Activated T-helper 17 cell treated with anti-CD3 and anti-CD28 coated beads, Interleukin-2, amount 50 U/mL, for 72 hours (primary cell): ENCODE measurements at regions not wholly inside any gene's neighbourhood (a gene's known extent, or its start where the extent isn't known, plus 50 kb on each side); places are given as distances from the start of the nearest gene placed in this dataset.

Source experiments
- ATAC-seq: fragments of 150-1000 bp; cut with Tn5 transposase; replicated peaks from 2 replicates; pipeline ENCODE4 v1.10.0; 2021; ENCODE audit warnings: mild to moderate bottlenecking, moderate library complexity
- H3K27ac Mint-ChIP-seq: one replicate; pipeline ENCODE4 v1.8.0; 2022; ENCODE audit warnings: mixed read lengths
- H3K27me3 Mint-ChIP-seq: one replicate; pipeline ENCODE4 v1.8.0; 2022; ENCODE audit warnings: mixed read lengths
- H3K36me3 Mint-ChIP-seq: one replicate; pipeline ENCODE4 v1.8.0; 2022; ENCODE audit warnings: low read depth, mild to moderate bottlenecking, mixed read lengths
- H3K4me1 Mint-ChIP-seq: one replicate; pipeline ENCODE4 v1.8.0; 2022; ENCODE audit warnings: mixed read lengths
- H3K4me3 Mint-ChIP-seq: one replicate; pipeline ENCODE4 v1.8.0; 2022; ENCODE audit warnings: mild to moderate bottlenecking, mixed read lengths
- H3K9me3 Mint-ChIP-seq: one replicate; pipeline ENCODE4 v1.8.0; 2022; ENCODE audit warnings: mixed read lengths

DNA sequence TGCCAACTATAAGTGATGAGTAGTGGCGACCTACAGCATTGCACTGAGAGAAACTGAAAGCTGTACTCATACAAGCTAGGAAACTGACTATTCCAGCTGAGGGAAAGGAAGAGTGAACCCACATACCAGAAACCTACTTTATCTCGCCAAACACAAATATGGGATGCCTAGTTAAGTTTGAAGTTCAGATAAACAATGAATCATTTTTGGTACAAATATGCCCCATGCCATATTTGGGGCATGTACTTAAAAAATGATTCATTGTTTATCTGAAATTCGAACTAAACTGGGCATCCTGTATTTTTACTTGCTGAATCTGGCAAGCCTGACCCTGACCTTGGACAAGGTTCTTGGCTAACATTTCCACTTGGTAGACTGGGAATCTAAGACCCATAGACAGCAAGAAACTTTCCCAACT is 527.8 kb upstream of the PSMD7 start:
- ATAC-seq: no peak
- Mint-ChIP-seq H3K36me3 (no peaks in the 10 kb centered on the region), H3K4me1 (no peaks in the 10 kb centered on the region), H3K27me3 (no peaks in the 10 kb centered on the region), H3K27ac (no peak overlapping the region), H3K4me3 (no peak overlapping the region), H3K9me3 (peaks cover 7% of the 10 kb centered on the region)

DNA sequence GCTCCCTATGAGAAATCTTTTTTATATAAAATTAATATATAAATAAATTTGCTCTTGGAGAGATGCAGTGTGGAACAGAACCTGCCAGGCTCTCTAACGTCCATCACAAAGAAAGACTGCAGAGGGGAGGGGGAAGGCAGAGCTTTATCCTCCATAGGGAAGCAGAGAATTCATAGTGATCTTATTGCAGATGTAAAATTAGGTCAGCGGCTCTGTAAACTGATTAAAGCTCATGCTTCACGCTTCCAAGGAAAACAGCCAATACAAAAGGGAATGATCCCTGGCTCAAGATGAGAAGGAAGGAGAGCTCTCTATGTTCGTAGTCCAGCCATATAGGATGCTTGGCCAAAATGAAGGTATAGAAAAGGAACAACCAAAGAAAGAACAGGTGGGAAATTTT is 532.3 kb upstream of the PSMD7 start:
- H3K9me3 Mint-ChIP-seq: peaks cover 3% of the 10 kb centered on the region
- ATAC-seq: no peak
- no peaks in the 10 kb centered on the region for H3K4me1 Mint-ChIP-seq
- H3K27me3 Mint-ChIP-seq: no peaks in the 10 kb centered on the region
- no peaks in the 10 kb centered on the region for H3K36me3 Mint-ChIP-seq
- no peak overlapping the region for H3K27ac Mint-ChIP-seq
- H3K4me3 Mint-ChIP-seq: no peak overlapping the region

DNA sequence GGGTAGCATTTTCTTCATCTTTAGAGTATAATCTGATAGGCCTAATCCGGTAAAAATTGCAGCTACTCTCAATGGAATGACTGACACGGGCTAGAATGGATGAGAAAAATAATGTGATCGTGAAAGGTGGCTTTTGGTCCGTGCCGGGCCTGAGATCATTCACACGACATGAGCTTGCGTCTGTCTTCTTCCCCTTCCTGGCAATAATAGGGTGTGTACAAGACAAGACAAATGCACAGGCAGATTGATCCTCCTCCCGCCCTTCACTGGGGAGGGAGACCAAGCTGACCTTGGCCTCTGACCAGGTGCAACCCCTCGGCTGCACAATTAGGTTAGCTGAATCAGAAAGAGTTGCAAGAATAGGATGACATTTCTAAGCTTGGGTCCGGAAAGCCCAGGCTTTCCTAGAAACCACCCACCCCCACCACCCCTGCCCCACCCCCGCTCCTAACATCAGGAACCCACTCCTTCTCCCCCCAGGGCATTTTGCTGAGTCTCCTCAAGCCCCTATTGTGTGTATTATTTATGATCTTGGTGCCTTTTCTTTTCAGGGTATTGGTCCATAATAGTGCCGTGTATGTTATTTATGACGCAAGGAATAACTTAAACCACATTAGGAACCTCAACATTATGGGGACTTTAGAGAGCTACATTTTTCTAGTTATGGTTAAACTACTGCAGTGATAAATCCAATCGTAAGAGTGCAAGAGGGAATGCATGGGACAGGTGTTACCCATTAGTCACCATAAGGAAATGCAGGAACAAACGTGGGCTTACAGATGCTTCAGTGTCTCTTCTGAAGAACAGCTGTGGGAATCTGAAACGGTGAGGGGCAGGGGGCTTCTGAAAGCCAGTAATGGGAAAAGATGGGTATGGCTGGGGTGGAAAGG is 540.1 kb upstream of the PSMD7 start:
- no peak overlapping the region for H3K4me3 Mint-ChIP-seq
- no peaks in the 10 kb centered on the region for H3K36me3 Mint-ChIP-seq
- H3K9me3 Mint-ChIP-seq: peaks cover 9% of the 10 kb centered on the region
- ATAC-seq: no peak
- no peak overlapping the region for H3K27ac Mint-ChIP-seq
- no peaks in the 10 kb centered on the region for H3K4me1 Mint-ChIP-seq
- peaks cover 3% of the 10 kb centered on the region for H3K27me3 Mint-ChIP-seq

DNA sequence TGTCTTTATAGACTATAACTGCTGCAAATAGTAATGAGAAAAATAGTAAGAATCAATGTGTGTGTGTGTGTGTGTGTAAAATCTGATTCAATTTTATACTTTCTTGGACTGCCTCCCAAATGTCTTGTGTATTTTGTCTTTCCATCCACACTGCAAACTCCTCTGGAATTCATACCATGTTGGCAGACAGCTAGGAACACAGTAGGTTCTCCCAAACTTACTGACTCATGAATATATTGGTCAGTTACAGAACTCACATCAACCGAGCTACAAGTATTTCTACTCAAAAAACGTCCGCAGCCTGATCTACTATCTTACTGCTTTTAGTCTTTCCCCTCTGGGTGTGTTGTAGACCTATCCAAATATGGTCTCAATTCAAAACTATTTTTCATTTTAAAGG is 542.7 kb upstream of the PSMD7 start:
- H3K27me3 Mint-ChIP-seq: peaks cover 3% of the 10 kb centered on the region
- ATAC-seq: no peak
- no peak overlapping the region for H3K4me3 Mint-ChIP-seq
- no peaks in the 10 kb centered on the region for H3K4me1 Mint-ChIP-seq
- peaks cover 20% of the 10 kb centered on the region for H3K9me3 Mint-ChIP-seq
- no peak overlapping the region for H3K27ac Mint-ChIP-seq
- no peaks in the 10 kb centered on the region for H3K36me3 Mint-ChIP-seq

DNA sequence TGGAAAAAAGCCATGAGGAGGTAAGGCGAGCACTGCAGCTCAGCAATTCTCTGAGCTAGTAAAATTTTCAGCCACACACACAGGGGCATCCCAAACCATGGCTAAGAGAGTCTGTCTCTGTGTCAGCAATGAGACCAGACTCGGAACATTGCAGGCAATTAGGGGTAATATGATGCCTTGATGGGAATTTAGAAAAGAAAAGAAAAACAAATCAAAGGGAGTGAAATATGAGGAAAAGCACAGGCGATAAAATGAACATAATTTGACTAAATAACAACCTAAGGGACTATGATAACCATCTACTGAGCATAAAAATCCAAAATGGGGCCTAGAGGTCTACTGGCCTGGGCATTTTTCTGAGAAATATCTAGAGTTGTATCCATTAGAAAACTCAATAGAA is 546.0 kb upstream of the PSMD7 start:
- H3K4me1 Mint-ChIP-seq: no peaks in the 10 kb centered on the region
- H3K27ac Mint-ChIP-seq: no peak overlapping the region
- no peaks in the 10 kb centered on the region for H3K27me3 Mint-ChIP-seq
- ATAC-seq: no peak
- H3K36me3 Mint-ChIP-seq: no peaks in the 10 kb centered on the region
- H3K9me3 Mint-ChIP-seq: peaks cover 19% of the 10 kb centered on the region
- no peak overlapping the region for H3K4me3 Mint-ChIP-seq

DNA sequence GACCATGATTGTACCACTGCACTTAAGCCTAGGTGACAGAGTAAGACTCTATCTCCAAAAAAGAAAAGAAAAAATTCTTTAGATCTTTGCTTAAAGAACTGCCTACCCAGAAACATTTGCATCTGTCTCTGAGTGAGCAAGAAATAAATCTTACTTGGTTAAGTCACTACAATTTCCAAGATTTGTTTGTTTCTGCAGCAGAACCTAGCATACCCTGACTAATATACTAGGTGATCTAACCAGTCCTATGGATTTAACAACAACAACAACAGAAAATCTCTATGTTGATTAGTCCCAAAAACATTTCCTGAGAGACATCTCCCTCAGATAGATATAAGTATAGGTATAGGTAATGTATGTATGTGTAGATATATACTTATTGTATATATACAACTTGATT is 549.3 kb upstream of the PSMD7 start:
- H3K4me1 Mint-ChIP-seq: no peaks in the 10 kb centered on the region
- peaks cover 26% of the 10 kb centered on the region for H3K9me3 Mint-ChIP-seq
- H3K27ac Mint-ChIP-seq: no peak overlapping the region
- no peaks in the 10 kb centered on the region for H3K36me3 Mint-ChIP-seq
- no peak overlapping the region for H3K4me3 Mint-ChIP-seq
- no peak for ATAC-seq
- H3K27me3 Mint-ChIP-seq: no peaks in the 10 kb centered on the region

DNA sequence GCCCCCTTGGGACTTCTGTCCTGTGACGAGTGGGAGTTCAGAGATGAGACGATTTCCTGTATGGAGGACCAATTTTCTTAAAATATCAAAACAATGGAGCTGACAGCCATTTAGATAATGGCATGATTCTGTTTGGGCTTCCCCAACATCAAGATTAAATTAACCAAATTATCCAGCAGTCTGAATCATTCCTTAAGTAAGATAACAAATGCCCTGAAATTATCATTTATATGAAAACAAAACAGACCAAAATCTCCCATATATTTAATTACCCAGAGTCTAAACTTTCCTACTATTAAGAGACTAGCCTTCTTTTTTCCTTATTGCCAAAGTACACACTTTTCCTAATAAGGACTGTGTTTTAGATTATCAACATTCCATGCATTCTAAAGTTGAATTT is 550.1 kb upstream of the PSMD7 start:
- Mint-ChIP-seq H3K4me3 (no peak overlapping the region), H3K27me3 (no peaks in the 10 kb centered on the region)

DNA sequence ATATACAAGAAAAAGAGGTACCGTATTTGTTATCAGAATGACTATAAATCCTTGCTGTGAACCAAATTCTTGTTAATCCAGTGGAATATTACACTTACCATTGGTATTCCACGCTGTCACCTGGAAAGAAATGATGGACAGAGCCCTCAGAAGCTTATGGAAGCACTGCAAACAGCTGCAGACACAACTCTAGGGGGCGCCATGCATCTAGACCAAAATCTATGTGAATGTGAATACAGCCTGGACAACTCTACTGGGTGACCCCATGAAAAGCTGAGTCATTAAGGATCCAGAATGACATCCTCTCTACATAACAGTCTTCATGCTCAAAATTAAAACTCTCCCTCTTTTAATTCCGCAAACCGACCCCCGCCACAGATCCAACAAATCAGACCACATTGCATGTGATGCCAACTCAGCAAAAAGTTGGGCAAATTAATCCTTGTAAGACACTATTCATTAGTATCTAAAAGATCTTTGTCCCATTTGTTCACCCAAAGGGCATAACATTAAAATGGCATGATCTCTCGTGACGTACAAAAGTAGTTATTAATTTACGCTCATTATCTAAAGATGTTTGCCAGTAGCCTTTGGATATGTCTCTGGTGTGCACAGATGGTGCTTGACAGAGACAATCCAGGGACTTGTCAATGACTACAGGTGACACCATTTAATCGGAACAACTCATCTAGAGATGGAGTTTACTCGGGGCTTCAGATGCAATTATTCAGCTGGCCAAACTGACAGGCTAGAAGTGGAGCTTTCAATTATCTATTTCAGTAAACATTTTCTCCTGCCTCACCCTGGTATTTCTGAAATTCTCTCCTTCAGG is 552.7 kb upstream of the PSMD7 start:
- H3K4me1 Mint-ChIP-seq: no peaks in the 10 kb centered on the region
- no peaks in the 10 kb centered on the region for H3K36me3 Mint-ChIP-seq
- H3K4me3 Mint-ChIP-seq: no peak overlapping the region
- H3K27ac Mint-ChIP-seq: no peak overlapping the region
- H3K27me3 Mint-ChIP-seq: peaks cover 4% of the 10 kb centered on the region
- no peak for ATAC-seq
- peaks cover 15% of the 10 kb centered on the region for H3K9me3 Mint-ChIP-seq

More for the DNA sequence above, 550.1 kb upstream of the PSMD7 start:
- no peak for ATAC-seq
- Mint-ChIP-seq H3K36me3 (no peaks in the 10 kb centered on the region), H3K4me1 (no peaks in the 10 kb centered on the region), H3K27ac (no peak overlapping the region), H3K9me3 (peaks cover 26% of the 10 kb centered on the region)

DNA sequence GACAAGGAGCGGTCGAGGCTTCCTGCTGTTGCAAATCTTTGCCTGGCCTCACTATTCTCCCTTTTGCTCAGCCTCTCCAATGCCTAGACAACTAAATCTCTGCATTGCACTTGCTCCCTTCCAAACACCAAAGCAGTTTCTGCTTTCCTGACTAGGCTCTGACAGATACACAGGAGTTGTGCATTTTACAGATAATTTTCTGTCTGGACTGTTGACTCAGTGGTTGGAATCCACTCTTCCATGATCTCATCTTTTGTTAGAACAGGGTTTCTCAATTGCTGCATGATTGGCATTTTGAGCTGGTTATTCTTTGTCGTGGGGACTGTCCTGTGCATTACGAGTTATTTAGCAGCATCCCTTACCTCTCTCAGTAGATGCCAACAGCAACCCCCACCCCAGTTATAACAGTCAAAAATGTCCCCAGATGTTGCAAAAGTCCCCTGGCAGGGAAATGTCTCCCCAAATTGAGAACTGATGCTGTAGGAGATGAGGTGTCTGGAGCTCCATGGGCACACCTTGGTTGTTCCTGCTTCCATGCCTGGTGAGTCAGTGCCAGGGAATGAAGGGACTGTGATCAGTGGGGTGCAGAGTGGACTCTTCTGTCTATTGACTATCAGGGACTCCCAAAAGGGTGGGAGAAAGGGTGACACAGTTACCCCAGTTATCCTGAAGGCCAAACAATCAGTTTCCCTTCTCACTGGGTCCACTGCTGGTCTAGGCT is 557.4 kb upstream of the PSMD7 start:
- ATAC-seq: no peak
- Mint-ChIP-seq H3K4me3 (no peak overlapping the region), H3K9me3 (peaks cover 14% of the 10 kb centered on the region), H3K27me3 (peaks cover 9% of the 10 kb centered on the region), H3K36me3 (no peaks in the 10 kb centered on the region), H3K4me1 (no peaks in the 10 kb centered on the region), H3K27ac (no peak overlapping the region)

DNA sequence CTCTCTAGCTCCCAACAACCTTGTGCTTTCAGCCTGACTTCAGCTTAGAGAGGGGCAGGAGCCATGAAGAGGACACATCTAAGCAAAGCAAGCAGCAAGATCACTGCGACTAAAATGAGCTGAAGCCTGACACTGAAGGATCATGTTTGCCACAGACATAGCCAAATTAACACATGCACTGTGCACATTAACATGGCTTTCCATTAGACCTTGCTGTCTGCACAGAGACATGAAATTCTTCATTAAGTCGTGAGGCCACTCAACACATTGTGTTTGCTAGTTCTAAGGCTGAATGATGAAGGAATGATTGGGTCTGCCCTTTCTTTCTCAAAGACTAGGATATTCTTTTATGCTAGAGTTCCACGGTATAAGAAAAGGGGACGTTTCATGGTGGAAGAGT is 558.3 kb upstream of the PSMD7 start:
- no peak overlapping the region for H3K4me3 Mint-ChIP-seq
- H3K27me3 Mint-ChIP-seq: peaks cover 9% of the 10 kb centered on the region
- peaks cover 8% of the 10 kb centered on the region for H3K9me3 Mint-ChIP-seq
- no peak overlapping the region for H3K27ac Mint-ChIP-seq
- ATAC-seq: no peak
- no peaks in the 10 kb centered on the region for H3K4me1 Mint-ChIP-seq
- H3K36me3 Mint-ChIP-seq: no peaks in the 10 kb centered on the region

DNA sequence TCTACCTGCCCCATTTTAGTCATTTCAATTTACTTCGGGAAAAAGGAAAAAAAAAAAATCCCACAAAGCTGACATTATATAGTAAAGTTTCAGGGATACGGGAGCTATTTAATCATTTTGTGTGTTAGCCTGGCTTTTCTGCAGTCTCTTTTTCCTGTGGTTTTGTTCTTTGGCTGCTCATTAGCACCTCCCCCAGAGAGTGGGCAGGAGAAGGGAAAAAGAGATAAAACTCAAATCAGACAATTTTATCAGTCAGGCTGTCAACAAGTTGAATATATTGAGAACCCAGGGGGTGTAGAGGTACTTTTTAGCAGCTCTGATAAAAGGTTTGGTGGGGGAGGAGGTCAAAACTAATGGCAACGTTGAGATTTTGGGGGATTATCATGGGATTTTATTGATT is 559.0 kb upstream of the PSMD7 start:
- Mint-ChIP-seq H3K4me3 (no peak overlapping the region), H3K36me3 (no peaks in the 10 kb centered on the region), H3K27me3 (peaks cover 11% of the 10 kb centered on the region), H3K9me3 (peaks cover 8% of the 10 kb centered on the region), H3K4me1 (no peaks in the 10 kb centered on the region), H3K27ac (no peak overlapping the region)
- ATAC-seq: no peak

DNA sequence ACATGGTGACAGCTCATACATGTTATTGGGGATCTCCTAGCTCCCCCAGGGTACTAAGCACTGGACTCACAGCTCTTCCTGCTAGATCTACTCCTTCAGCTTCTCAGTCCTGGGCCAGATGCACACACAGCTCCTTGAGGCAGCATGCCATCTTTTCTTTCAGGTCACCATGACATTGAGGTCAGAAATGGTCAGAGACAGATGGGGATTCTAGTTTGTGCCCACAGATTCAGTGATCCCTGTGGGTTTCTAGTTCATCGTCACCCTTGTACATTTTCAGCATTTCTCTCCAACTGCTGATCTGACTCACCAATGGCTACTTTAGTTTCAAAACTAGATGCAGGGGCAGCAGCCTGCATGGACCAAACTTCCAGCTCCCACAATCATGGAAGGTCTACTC is 560.7 kb upstream of the PSMD7 start:
- no peaks in the 10 kb centered on the region for H3K4me1 Mint-ChIP-seq
- ATAC-seq: no peak

DNA sequence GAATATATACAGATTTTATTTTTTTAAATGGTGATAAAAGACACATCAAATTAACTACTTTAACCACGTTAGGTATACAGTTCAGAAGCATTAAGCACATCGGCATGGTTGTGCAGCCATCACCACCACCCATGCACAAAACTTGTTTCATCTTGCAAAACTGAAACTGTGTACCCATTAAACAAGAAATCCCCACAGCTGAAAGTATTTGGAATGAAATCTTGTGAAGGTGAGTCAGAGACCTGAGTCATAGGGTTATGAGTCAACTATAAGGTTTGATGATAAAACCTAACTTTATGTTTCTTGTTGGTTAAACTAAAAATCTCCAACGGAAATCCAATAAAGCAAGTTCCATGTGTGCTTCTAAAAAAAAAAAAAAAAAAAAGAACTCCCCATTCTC is 561.6 kb upstream of the PSMD7 start:
- no peaks in the 10 kb centered on the region for H3K4me1 Mint-ChIP-seq
- H3K9me3 Mint-ChIP-seq: peaks cover 8% of the 10 kb centered on the region
- ATAC-seq: peak; percentile 87
- H3K27me3 Mint-ChIP-seq: peaks cover 13% of the 10 kb centered on the region
- H3K4me3 Mint-ChIP-seq: no peak overlapping the region
- H3K27ac Mint-ChIP-seq: no peak overlapping the region
- no peaks in the 10 kb centered on the region for H3K36me3 Mint-ChIP-seq

More for the DNA sequence above, 560.7 kb upstream of the PSMD7 start:
- H3K4me3 Mint-ChIP-seq: no peak overlapping the region
- no peak overlapping the region for H3K27ac Mint-ChIP-seq
- peaks cover 13% of the 10 kb centered on the region for H3K27me3 Mint-ChIP-seq
- H3K36me3 Mint-ChIP-seq: no peaks in the 10 kb centered on the region
- H3K9me3 Mint-ChIP-seq: peaks cover 8% of the 10 kb centered on the region

DNA sequence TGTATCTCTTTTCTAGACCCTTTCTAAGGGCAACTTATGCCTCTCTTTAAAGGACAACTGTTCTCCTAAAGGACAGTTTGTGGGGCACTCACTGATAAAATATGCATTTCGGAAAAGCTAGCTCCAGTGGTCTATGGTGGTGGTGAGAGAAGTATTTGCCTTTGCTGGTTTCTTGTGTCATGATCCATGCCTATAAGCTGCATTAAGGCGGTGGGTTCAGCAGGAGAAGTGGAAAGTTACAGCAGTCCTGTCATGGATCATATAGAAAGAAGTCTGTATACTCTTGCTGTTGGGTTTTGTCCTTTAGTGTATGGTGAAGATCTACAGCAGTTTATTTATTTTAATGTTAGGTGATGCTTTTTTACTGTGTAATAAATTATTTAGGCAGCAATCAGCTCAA is 563.9 kb upstream of the PSMD7 start:
- Mint-ChIP-seq H3K27ac (no peak overlapping the region), H3K4me1 (no peaks in the 10 kb centered on the region), H3K9me3 (peaks cover 12% of the 10 kb centered on the region), H3K4me3 (no peak overlapping the region), H3K36me3 (no peaks in the 10 kb centered on the region), H3K27me3 (peaks cover 8% of the 10 kb centered on the region)
- ATAC-seq: no peak
